HG02852 (cell line): ENCODE measurements at regions not wholly inside any gene's neighbourhood (a gene's known extent, or its start where the extent isn't known, plus 50 kb on each side); places are given as distances from the start of the nearest gene placed in this dataset.

Source experiments
- ATAC-seq: cut with Tn5 transposase; IDR thresholded peaks from one replicate; pipeline ENCODE4 v1.9.1; 2021; ENCODE audit warnings: mild to moderate bottlenecking, moderate library complexity; ENCODE audit not compliant: unreplicated experiment

DNA sequence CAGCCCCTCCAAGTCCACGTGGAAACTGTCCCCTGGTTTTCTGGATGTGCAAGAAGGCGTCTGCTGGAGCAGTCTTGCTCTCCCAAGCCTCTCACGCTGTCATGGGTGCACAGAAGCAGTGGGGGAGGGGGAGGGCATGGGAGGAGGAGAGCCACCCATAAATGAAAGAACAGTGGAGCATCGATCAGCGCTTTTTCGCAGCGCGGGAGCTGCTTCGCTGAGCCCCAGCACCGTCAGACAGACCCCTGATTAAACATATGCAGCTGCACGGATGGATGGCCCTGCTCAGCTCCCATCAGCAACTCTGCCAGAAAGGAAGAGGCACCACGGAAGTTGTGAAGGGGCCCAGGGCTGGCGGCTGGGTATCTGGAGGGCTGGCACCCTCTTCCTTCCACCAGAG, 264.9 kb downstream of the UQCRFS1 start:
- no peak for ATAC-seq

GRCh38 chr19:28943651-28944050, 269.3 kb downstream of the UQCRFS1 start:
- no peak for ATAC-seq

GRCh38 chr19:28941833-28942232, 271.1 kb downstream of the UQCRFS1 start:
- no peak for ATAC-seq

DNA sequence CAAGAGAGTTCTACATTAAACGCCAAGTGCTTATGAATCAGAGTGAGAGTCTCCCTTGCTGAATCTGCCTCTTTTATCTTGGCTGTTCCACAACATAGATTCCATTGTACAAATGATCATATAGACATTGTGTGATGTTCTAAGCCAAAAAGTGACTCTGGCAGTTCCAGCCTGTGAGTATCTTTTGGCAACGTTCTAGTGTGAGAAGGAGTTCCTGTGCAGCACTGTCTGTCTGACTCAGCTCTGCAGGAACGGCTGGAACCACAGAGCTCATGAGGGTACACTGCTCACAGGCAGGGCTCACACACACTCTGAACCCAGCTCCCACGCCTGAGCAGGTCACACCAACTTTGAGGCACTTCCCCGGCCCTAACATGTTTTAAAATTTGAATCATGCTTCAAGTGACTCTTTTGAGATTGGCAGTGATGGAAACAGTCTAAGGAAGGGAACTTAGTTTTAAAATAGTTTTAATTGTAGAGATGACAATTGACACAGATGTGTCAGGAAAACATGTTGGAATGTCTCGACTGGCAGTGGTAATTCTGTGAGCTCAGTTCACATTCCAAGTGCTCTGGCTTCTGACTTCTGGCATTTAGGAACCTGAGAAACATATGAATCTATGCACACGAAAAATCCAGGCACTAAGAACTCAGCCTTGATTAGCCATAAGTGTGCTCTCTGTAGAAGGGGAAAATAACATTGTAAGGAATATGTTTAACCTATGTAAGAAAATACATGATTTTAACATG, 272.0 kb downstream of the UQCRFS1 start:
- no peak for ATAC-seq

- no peak for ATAC-seq
Observed at GRCh38 chr19:28939236-28939635, 273.7 kb downstream of the UQCRFS1 start.

GRCh38 chr19:28936001-28936400, 276.9 kb downstream of the UQCRFS1 start:
- ATAC-seq: no peak

GRCh38 chr19:28934631-28935030, 278.3 kb downstream of the UQCRFS1 start:
- ATAC-seq: no peak

- no peak for ATAC-seq
Observed at GRCh38 chr19:28933039-28933438, 279.9 kb downstream of the UQCRFS1 start.

- no peak for ATAC-seq
Observed at GRCh38 chr19:28932446-28932845, 280.5 kb downstream of the UQCRFS1 start.

DNA sequence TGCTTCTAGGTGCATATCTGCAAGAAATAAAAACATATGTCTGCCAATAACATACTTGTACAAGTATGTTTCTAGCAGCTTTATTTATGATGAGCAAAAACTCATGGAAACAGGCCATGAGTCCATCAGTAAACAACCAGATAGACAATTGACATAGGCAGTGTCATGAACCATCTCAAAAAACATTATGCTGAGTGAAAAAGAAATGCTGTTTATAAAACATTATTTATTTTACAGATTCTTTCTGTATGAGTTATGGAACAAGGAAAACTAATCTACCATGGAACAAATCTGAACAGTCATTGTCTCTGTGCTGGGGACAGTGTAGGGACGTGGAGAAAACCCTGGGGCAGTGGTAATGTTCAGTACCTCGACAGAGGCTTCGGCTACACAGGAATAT, 283.9 kb downstream of the UQCRFS1 start:
- ATAC-seq: no peak

DNA sequence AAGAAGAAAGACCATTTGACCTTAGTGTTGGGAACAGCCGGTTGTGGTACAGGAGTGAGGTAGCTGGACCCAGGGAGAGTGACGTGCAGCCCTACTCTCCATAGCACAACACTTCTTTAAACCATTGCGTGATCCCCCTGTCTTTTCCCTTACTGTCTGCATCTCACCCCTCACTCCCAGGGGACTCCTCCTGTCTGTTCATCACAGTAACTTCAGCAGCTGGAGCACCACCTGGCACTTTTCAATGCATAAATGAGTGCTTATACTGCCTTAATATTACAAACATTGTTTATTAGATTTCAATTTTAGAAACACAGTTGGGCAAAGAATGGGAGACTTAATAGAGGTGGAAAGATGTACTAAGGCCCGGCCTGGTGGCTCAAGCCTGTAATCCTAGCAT, 285.5 kb downstream of the UQCRFS1 start:
- ATAC-seq: no peak

DNA sequence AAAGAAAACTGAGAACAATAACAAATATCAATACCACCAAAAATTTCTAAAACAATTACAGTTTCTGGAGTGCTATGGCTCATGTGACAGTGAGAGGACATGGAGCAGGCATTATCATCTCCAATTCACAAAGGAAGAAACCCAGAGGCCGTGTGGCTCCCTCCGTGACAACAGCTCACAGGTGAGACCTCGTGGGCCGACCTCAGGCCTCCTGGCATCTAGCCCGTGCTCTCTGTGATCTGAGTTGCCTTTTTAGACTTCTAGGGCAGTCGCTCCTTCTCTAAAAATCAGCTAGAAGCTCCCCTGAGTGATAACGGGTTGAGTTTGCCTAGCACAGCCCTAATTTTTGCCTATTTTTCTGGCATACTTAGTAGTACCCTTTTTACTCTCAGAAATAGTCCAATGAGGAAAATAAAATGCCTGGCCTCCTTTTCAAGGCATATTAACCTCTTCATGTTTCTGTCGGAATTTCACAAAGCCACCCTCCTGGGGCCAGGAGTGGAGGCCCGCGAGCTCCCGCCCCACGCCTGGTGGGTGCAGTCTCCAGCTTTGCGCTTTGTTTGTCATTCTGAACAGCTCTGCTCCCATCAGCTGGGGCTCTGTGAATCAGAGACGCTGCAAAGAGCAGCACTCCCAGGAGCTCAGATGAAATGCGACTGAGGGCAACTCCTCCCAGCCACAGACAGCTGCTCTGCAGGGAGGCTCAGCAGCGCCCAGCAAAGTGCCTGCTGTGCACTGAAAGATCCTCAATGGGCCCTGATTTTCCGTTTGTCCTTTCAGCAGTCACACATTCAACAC, 292.5 kb downstream of the UQCRFS1 start:
- no peak for ATAC-seq

- ATAC-seq: no peak
Observed at GRCh38 chr19:28917621-28918020, 295.3 kb downstream of the UQCRFS1 start.

- no peak for ATAC-seq
Observed at GRCh38 chr19:28915737-28916460, 297.1 kb downstream of the UQCRFS1 start.

GRCh38 chr19:28915202-28915601, 297.7 kb downstream of the UQCRFS1 start:
- ATAC-seq: no peak

- no peak for ATAC-seq
Observed at GRCh38 chr19:28914173-28914572, 298.8 kb downstream of the UQCRFS1 start.

GRCh38 chr19:28913626-28914025, 299.3 kb downstream of the UQCRFS1 start:
- no peak for ATAC-seq

GRCh38 chr19:28908941-28909340, 304.0 kb downstream of the UQCRFS1 start:
- no peak for ATAC-seq

DNA sequence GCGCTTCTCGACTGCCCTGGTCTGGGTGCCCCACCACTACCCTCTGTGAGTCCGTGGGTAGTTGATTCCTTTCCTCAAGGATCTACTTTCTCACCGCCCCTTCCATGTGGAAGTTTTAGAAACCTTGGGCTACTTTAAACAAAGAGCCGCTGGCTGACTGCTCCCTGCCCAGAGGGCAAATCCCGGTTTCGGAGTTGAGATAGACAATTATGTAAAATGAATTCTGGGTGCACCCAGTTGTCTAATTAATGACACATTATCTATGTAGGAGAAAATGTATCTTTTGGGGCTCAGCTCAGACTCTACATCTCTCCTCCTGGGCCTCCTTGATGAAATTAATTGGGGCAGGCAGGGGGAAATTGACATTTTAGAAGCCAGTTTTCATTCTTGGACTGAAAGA, 305.4 kb downstream of the UQCRFS1 start:
- no peak for ATAC-seq

- ATAC-seq: no peak
Observed at GRCh38 chr19:28905996-28906395, 307.0 kb downstream of the UQCRFS1 start.

DNA sequence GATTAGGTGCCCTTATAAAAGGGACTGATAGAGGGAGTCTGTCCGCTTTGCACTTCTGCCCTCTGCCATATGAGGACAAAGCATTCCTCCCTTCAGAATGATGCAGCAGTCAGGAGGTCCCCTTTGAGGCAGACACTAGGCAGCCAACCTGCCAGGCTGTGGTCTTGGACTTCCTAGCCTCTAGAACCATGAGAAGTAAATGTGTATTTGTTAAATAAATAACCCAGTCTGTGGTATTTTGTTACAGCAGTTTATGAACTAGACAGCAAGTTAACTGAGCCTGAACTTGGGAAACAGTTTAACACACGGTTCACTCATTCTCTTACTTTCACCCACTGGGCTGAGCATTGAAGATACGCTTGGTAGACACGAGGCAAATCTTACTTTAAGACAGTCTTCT, 313.2 kb downstream of the UQCRFS1 start:
- no peak for ATAC-seq

DNA sequence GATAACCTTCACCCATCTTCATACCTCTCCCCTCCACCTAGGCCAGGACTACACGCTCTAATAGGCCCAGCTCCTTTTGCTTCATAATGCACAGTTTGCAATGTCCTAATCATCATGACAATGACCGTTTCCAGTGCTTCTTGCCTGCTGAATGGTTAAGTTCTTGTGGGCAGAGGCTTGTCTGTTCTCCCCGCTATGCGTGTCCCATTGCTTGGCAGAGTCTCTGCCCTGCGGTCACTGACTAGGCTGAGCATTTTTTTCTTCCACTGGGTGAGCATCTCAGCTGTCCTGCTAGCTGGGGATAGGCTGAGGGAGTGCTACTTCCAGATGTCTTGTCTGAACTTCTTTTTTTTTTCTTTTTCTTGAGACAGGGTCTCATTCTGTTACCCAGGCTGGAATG, 314.7 kb downstream of the UQCRFS1 start:
- no peak for ATAC-seq
